NCI-H2227 (cell line): ENCODE measurements at regions not wholly inside any gene's neighbourhood (a gene's known extent, or its start where the extent isn't known, plus 50 kb on each side); places are given as distances from the start of the nearest gene placed in this dataset.
A peak's percentile ranks its signal among the peaks of the same experiment; 100 is the strongest.

Experiments
- DNase-seq: peaks from one replicate; lab custom pipeline; 2025; ENCODE audit not compliant: unreplicated experiment; lab: John Stamatoyannopoulos, UW

DNA sequence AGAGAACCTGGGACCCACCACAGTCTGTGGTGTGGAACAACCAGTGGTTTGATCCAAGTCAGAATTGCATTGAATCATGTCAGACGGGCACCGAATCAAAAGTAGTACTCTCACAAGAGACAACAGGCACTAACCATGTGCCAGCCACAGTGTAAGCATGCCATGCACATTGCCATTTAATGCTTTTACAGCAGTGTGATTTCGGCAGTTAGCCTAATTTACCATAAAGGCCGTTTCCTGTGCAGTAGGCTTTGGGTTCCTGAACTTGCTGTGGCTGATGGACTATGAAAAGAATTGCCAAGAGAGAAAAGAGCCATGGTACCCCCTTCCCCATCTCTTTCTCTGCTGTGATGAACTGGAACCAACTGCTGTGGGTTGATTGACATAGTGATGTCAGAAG, 540.6 kb downstream of the EBF1 start:
- DNase-seq, result no peak

DNA sequence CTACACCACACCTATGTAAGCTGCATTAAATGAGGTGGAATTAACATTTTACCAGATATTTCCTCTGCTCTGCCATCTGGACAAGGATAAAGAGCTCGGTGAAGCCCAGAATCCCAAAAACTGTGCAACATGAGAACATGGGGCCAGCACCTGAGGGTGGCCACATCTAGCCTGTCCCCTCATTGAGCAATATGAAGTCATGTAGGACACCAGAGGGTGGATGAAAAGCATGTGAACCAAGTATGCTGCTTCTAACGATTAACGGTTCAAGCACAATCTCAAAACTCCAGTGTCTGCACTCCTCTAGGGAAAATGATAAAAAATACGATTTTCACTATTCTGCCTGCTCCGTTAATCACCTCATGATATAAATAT, 545.8 kb downstream of the EBF1 start:
- no peak for DNase-seq

DNA sequence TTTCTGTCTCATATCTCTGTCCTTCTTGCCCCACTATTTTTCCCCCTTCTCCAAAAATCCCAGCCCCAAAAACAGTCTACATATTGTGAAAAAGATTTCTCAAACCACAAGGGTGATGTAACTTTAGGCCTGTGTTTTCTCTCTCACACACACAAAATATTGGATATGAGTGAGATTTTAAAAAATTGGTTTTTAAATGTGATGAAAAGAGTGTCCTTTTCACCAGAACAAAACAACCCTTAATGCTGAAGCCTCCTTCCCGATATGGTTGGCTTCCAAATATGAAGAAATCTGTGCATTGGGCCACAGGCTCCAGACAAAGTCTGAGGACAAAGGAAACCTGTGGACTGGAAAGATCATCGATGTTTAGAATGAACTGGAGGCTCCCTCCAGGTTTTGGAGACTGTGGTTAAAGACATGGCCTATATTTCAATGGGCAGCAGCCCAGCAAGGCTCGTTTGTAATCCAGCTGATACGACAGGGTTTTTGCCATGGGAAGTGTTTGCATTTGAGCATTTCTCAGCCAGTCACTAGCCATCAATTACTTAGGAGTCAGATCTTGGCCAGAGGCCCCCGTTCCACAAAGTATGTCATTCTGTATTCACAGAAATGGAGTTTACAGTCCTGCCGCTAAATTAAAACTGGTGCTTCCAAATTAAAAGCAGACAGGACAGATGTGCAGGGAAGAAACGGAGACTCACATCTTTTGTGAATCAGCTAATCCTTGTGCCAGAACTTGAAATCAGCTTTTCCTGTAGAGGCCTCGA, 546.3 kb downstream of the EBF1 start:
- no peak for DNase-seq

DNA sequence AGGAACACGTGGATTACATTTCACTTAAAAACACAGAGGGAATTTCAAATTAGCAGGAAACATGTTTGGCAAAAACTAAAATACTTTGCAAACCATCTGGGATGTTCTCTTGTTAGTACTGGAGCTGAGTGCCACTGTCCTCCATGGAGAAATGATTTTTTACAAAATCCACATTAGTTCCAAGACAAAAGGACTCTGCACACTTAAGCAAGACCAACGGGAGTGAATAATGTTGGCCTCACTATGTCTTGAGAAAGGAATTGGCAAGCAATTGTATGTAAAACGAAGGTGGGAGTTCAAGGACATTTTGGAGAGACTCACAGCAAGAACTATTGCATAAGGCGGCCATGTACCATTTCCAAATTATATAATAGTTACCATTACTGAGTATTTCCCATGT, 547.5 kb downstream of the EBF1 start:
- no peak for DNase-seq

DNA sequence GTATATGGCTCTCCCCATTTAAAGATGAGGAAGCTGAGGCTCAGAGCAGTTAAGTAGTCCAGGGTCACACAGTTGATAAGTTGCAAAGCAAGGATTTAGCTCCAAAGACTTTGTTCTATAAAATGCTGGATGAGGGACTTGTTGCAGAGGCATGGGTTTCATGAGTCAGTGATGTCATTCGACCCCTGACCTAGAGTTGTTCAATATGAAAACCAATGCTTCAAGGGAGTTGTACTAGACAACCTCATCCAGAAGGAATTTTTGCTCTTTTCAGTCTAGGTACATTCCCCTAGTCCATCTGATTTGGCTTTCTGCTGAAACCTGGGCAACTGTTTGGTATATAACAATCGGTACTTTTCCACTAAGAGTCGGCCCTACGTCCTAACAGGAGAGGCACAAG, 550.4 kb downstream of the EBF1 start:
- DNase-seq, result no peak

DNA sequence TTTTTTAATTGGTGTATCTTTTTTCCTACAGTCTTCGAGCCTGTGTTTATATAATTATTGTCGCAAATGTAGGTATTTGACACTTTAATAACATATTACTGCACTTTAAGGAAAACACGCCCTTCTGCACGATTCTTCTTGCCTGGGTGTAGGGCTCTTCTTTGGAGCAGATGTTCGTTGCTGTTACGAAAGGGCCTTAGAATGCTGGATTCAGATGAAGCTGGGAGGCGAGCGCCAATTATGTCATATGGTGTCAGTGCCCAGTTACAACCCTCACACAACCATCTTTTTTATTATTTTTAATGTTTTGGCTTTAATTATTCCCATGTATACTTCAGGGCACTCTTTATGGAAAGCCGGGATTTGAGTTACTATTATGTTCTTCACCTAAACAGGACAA, 553.0 kb downstream of the EBF1 start:
- peak; percentile 75 for DNase-seq

DNA sequence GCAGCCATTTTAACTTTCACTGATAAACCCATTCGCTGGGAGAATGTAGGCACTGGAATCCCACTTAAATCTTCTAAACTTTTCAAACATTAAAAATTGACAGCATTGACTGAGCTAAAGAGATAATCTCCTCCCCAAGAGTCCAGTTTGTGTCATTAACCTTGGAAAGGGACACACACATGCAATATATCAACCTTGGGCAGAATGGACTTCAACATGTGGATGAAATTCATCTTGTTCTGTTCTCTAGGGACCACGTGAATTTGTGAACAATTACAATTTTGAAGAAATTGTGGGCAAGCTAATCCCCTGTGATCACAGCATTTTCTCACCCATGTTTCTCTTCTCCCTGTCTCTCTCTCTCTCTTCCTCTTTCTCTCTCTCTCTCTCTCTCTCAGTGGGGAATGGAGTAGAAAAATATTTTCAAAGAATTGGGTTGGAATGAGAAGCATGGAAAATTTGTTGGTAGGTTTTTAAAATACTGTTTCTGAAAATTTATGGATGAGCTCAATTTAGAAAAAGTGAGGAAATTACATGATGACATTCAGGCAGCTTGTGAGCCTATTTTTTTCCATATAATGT, 553.7 kb downstream of the EBF1 start:
- DNase-seq, result no peak

DNA sequence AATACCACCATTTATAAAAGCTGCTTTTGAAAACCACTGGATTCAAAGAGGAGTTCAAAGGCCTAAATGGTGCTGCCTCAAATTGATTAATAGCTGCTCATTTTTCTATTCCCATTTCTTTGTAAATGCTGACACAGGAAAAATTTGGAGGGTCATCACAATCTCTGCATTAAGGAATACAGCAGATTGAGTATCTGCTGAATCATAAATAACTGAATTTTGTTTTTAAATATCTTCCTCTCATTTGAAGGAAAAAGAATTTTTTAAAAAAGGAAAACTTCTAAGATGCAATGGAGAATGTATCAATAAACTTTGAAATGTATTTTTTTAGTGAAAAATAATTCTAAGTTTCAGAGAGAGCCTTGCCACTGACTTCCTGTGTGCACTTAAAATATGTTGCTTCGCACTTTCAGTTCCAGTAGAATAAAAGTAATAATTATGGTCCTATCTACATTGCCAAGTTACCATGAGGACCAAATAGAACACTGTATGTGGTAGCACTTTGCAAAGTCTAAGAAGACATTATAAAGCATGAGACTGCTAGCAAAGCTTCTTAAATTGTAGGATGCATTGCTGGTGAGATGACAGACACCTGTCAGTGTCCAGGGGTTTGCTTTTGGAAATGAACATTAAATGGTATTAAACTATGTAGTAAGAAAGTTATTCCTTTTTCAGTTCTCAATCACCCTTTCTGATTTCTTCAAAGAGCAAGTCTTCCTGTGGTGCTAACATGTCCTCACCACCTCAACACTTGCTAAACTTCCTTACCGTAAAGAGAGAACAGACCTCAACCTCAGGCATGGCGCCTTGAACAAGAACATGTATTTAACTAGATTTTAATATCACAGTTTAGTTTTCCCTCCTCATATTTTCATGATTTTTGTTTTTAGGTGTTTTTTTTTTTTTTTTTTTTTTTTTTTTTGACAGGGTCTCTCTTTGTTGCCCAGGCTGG, 555.1 kb downstream of the EBF1 start:
- DNase-seq, result no peak

DNA sequence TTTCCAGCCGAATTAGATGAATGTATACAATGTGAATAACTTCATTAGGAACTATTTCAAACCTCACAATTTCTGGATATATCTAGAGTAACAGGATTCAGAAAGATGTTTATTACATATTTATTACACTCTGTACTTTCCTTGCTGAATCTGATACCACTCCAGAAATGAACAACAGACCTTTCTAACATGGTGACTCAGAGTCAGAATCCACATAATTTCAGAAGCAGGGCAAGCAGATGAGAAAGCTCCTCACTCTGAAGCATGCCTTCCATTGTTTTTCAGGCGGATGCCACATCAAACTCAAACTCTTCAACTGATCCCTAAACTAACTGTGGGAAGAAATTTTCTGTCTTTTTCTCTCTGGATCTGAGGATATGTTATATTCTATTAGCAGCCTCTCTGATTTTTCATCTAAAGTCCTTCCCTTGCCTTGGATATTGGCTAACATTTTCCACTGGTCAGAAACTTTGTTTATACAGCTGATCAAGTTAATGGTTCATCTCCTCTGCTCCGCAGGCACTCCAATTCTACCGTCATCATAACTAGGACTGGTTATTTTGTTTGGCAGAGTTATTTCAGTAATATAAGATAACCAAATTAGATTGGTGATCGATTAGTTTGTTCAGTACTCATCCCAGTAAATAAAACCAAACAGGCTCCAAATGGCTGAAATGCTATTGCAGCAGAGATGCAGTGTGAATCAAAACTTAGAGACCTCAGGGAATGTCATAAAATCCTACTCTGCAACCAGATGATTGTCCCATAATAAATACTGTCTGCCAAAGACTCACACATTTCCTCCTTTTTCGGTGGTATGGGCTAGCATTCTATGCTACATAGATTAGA, 556.0 kb downstream of the EBF1 start:
- DNase-seq, result no peak

DNA sequence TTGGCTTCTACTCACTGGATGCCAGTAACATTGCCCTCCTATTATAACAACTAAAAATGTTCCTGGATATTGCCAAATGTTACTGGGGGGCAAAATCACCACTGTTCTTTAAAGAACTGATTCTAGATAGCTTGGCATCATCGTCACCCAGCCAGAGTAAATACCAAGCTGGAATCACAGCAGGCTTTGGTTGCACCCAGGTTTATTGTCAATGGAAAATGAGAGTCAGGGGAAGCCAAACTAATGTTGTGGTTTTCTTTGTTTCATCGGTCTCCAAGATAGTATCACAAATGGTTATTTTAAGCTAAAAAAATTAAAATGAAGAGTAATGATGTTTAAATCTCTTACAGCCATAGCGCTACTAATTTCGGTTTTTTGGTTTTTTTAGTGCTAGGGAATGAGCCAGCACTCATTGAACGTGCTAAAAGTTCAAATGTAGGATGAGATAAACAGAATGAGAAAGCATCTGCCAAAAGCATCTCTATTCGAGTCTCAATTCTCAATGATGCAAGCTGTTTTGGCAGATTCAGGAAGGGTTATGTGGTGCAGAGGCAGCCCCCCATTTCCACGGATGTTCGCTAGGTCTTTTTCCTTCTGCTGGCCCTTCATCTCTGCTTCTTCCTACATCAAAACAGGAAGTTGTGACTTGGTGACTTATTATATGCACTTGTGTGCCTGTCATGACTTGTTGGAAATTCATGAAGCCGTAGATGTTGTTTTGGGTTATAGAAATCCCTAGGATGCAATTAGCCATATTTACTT, 558.0 kb downstream of the EBF1 start:
- no peak for DNase-seq

DNA sequence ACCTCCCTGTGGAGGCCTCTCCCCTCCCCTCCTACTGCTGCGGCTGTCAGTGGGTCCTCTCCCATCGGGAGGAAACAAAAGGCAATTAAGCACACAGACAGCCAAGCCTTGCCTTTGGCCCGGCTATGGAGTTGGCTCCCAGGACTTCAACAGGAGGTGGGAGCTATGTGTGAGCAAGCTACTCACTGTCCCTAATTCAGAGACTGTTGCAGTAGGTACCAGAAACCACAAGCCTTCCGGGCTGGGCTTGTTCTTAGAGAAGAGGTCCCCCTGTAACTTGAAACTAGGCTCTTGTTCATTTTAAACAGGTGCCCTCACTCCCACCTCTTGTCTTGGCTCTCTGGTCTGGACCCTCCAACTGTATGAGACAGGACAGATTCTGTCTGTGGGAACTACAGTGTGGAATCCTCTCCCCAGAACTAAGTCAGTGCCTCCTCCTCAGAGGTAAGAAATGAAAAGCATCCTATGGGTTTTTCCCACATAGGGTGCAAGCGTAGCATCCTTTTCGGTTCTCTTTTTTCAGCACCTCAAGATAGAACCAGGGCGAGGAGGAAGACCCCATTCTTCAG, 561.1 kb downstream of the EBF1 start:
- no peak for DNase-seq

DNA sequence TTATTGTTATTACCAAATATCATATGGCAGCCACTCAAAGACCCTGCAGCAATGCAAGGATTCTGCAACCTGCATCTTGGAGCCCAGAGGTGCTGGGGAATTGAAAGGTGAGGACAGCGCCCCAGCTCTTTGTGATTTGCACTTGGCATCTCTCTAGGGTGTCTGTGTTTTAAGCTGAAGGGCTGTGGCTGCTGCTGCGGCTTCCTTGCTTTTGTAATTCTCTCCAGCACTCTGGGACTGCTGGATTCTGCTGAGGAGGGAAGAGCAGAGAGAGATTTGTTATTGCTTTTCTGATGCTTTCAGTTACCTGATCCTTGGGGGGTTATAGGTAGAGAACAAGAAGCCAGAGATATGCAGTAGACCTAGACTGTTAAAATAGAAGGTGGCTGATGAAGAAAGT, 562.4 kb downstream of the EBF1 start:
- no peak for DNase-seq

DNA sequence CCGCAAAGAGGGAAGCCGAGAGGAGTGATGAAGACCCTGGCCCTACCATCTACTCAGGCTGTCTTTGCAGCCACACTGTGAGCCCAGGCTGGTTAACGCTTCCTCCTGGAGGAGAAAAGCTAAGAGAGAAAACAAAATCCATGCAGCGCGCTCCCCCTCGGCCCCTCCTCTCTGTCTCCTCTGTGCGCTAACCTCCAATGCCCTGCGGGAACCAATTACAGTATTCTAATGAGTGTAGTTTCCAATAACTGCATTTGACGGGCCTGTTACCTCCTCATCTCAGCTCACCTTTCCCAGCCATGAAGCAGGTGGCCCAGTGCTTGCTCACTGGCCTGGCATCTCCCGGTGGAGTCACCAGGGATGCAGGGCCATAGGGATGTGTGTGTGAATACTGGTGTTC, 565.5 kb downstream of the EBF1 start:
- no peak for DNase-seq

DNA sequence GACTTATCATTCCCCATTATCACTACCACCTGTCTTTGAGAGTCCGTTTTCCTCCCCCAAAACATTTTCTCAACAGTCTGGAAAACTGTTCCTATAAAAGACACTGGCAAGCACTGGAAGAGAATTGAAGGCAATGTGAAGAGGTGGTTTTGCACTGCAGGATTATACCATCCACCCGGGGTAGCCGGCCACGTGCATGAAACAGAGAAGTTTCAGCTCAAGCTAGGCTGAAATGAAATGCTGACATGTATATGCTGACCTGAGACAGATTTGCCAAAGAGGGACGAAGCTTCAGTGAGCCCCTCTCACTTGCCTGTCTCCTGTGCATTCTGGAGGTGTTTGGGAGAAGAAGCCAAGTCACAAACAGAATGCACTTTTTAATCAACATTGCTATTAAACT, 567.0 kb downstream of the EBF1 start:
- no peak for DNase-seq

DNA sequence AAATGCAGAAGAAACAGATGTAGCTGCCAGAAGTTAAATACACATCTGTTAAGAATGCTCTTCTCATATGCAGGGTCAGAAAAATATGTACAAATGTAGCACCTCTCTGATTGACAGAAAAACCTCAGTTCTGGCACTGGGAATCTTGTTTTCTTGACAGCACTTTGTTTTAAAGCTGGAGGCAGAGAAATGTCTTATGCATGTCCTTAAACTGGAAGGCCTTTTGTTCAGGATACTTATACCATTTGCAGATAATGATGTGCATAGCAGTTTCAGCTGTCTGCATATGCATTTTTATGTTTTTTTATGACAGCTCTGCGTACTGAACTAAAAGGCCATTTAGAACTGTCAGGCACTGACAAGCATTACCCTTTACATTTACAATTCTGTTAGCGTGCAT, 567.9 kb downstream of the EBF1 start:
- no peak for DNase-seq

DNA sequence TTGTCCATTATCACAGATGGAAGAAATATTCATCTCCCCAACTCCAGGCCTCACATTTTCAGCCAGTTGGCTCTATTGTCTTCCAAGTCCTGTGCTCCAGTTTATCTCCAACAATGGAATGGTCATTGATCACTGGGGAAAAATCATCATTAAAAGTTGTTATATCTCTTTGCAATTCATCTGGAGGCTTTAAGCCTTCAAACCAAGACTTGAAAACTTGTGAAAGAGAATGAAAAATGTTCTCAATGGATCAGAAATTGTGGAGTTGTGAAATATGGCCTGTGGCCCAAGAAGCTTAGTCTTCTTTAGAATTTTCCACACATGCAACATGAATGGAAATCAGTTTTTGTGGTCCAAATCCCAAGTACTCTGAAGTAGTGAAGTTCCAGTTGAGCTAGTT, 569.6 kb downstream of the EBF1 start:
- no peak for DNase-seq

DNA sequence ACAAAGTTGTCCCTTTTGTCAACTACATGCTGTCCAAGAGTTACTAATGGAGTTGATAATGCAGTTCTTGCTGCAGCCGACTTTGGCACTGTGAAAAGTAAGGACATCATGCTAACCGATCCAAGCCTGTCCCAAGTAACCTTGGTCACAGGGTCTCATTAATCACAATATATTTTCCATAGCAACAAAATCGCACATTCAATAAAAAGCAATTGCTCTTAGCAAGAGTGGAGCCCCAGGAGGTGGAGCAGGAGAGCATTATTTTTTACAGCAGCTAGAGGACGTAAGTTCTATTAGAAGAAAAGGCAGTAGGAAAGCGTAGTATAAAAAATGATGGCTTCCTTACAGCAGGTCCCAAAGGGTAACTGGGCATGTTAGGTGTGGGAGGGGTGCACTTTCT, 570.3 kb downstream of the EBF1 start:
- peak; percentile 1 for DNase-seq

DNA sequence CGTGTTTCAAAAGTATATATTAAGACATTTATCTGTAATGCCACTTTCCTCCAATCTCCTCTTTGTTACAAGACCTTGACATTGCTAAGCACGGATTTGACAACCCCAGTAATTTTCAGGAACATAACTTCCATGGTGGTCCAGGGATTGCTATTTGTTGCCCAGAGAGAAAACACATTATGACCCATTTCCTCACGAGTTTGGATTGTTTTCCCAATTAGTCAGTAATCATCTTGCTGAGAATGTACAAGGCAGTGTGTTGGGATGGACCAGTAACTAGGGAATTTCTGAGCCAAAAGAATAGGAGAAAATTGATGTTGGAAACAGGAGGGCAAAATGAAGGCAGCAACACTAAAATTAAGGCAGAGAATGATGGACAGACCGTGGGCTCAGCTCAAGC, 574.1 kb downstream of the EBF1 start:
- DNase-seq, result no peak

DNA sequence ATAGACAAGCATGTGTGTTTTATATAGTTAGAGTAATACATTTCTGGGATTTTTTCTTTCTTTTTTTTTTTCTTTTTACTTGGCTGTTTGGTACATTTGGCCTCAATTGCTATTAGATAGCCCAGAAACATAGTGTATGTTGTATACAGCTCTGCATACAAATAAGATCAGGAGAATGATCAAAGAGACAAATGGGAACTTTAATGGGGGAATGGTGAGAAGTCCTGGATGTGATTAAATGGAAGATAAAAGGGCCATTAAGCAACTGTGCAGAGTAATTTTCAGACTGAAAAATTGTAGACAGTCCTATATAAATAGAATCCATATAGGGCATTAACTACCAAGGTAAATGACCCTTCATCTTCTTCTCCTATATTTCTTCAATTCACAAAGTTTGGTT, 575.6 kb downstream of the EBF1 start:
- DNase-seq, result no peak

DNA sequence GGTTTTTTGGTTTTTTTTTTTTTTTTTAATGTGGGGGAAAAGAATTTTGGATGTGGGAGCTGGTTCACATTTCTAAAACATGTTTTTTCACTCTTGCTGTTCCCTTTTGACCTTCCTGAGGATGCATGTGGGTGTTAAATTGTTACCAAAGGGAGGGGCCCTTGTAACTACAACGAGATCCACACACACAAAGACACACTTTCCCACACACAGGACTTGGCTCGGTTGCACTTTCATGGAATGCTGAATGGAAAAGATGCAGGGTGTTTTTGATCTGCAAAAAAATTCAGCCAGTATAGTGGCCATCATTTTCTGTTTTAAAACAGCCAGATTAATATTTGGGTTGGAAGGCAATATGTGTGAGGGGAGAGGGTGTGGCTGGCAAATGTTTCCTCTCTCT, 576.9 kb downstream of the EBF1 start:
- no peak for DNase-seq
